Aorta (tissue), 5 donors: ENCODE measurements at regions not wholly inside any gene's neighbourhood (a gene's known extent, or its start where the extent isn't known, plus 50 kb on each side); places are given as distances from the start of the nearest gene placed in this dataset.
A peak's percentile ranks its signal among the peaks of the same experiment; 100 is the strongest.

Experiments
- ATAC-seq: fragments of 200-7000 bp; cut with Tn5 transposase; one replicate; pipeline ENCODE4 v1.9.1; 2022; ENCODE audit warnings: moderate library complexity; ENCODE audit not compliant: low FRiP score
- DNase-seq, 2 donors: peaks; one replicate each; pipeline ENCODE4 v3.0.0-alpha.2; 2020
- H3K27ac ChIP-seq, 2 donors: one replicate each; pipeline ENCODE4 v1.5.1; 2013; ENCODE audit warnings: low read length in 2 of 2, mild to moderate bottlenecking in 2 of 2, moderate library complexity in 2 of 2, control low read depth in 1 of 2, inconsistent platforms in 1 of 2, low read depth in 1 of 2
- H3K27me3 ChIP-seq, 2 donors: one replicate each; pipeline ENCODE4 v1.6.1; 2013; ENCODE audit warnings: control low read depth in 1 of 2, low read length in 1 of 2, mild to moderate bottlenecking in 1 of 2, moderate library complexity in 1 of 2; ENCODE audit not compliant: insufficient read depth in 2 of 2, control insufficient read depth in 1 of 2
- H3K36me3 ChIP-seq, 2 donors: one replicate each; pipeline ENCODE4 v1.6.1; 2013; ENCODE audit warnings: control low read depth in 1 of 2, low read length in 1 of 2, mild to moderate bottlenecking in 1 of 2; ENCODE audit not compliant: insufficient read depth in 2 of 2, control insufficient read depth in 1 of 2
- H3K4me1 ChIP-seq, 2 donors: one replicate each; pipeline ENCODE4 v1.6.1; 2013; ENCODE audit warnings: low read length in 2 of 2, control low read depth in 1 of 2, mild to moderate bottlenecking in 1 of 2, moderate library complexity in 1 of 2; ENCODE audit not compliant: insufficient read depth in 2 of 2, control insufficient read depth in 1 of 2
- H3K4me3 ChIP-seq, 2 donors: one replicate each; pipeline ENCODE4 v1.5.1; 2013; ENCODE audit warnings: low read length in 2 of 2, control low read depth in 1 of 2, mild to moderate bottlenecking in 1 of 2
- H3K9me3 ChIP-seq: one replicate; pipeline ENCODE4 v1.6.1; 2013; ENCODE audit warnings: mild to moderate bottlenecking, low read length; ENCODE audit not compliant: control insufficient read depth
- WGBS, 2 donors: extraction: QIAGEN DNeasy Blood & Tissue Kit; methylation state at CpG; one replicate each; pipeline ENCODE4 v1.1.7; 2013; 5-methylcytosine and 5-hydroxymethylcytosine counted together
- intact Hi-C, 2 donors: fragments of 100-400 bp; cut with DNase I; formaldehyde crosslinking; loops; one replicate each; pipeline versions ENCODE4 v1.14.2 to v1.15.0; 2022
- donor health status: healthy with polysubstance abuse.
- donor health status: Bipolar disorder and iron deficiency.
- donor health status: DM: no; HTN: no; CAD: no.
- donor health status: DM: no; HTN: no; CAD: no.
- donor health status: DM: yes; HTN: yes; CAD: no.

GRCh38 chr2:150097901-150098531, 389.5 kb downstream of the RND3 start:
- no peak overlapping the region for H3K4me3 ChIP-seq
- intact Hi-C loops = no loop called here
- H3K27me3 ChIP-seq = no peaks in the 10 kb centered on the region
- 89 to 91% methylated on average over 1 of the region's 1 CpG for WGBS, 2 donors
- H3K27ac ChIP-seq = no peak overlapping the region
- H3K36me3 ChIP-seq = no peaks in the 10 kb centered on the region
- DNase-seq (no peak), ATAC-seq (no peak)
- H3K9me3 ChIP-seq = no peaks in the 10 kb centered on the region
- H3K4me1 ChIP-seq = no peaks in the 10 kb centered on the region

DNA sequence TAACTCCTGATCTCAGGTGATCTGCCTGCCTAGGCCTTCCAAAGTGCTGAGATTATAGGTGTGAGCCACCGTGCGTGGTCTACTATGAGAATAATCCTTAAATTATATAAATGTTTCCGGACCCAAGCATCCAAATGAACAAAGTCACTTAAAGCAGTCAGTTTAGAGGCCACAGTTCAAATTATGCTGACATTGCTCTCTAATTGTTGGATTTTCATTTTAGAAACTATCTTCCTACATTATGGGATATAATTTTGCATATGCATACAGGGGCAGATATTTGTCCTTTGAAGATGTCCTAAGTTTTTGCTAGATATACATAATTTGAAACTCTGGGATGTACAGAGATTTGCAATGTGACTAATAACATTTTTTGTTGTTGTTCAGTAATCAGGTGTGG, 390.1 kb downstream of the RND3 start:
- no peaks in the 10 kb centered on the region for H3K4me1 ChIP-seq
- H3K4me3 ChIP-seq = no peak overlapping the region
- H3K27me3 ChIP-seq = no peaks in the 10 kb centered on the region
- H3K36me3 ChIP-seq = no peaks in the 10 kb centered on the region
- intact Hi-C loops = no loop called here
- no peak overlapping the region for H3K27ac ChIP-seq
- H3K9me3 ChIP-seq = no peaks in the 10 kb centered on the region
- ATAC-seq (no peak), DNase-seq (no peak)
- 97 to 99% methylated on average over 3 of the region's 3 CpGs for WGBS, 2 donors

- Histone ChIP-seq H3K4me1 (no peaks in the 10 kb centered on the region), H3K9me3 (no peaks in the 10 kb centered on the region), H3K27ac (no peak overlapping the region), H3K36me3 (no peaks in the 10 kb centered on the region), H3K4me3 (no peak overlapping the region), H3K27me3 (no peaks in the 10 kb centered on the region)
- intact Hi-C loops = no loop called here
- 13 to 20% methylated on average over 3 of the region's 3 CpGs for WGBS, 2 donors
- no peak for ATAC-seq
- no peak for DNase-seq
These were observed 391.9 kb downstream of the RND3 start for GRCh38 chr2:150095361-150096095.

DNA sequence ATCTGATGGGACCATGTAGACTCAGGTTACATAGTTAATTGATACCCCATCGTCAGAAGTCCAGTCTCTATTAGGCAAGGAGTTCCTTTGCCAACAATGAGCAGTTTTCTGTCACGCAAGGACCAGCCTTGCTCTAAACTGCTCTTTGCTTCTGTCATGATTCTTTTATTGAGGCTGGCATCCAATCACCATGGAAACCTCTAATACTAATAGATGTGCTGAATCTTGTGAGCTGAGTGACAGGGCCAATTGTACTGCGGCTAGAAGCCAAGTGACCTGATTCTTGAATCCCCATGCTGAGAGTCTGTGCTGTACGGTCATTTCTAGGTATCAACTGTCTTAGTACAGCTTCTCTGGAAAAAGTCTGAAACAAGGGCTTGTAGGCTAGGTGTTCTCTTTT, 395.6 kb downstream of the RND3 start:
- no peak for DNase-seq
- Histone ChIP-seq H3K27me3 (no peaks in the 10 kb centered on the region), H3K36me3 (no peaks in the 10 kb centered on the region), H3K27ac (no peak overlapping the region), H3K4me3 (no peak overlapping the region), H3K4me1 (no peaks in the 10 kb centered on the region), H3K9me3 (no peaks in the 10 kb centered on the region)
- no peak for ATAC-seq
- intact Hi-C loops = no loop called here
- WGBS, 2 donors = 93 to 95% methylated on average over 4 of the region's 4 CpGs

GRCh38 chr2:150090031-150090430, 397.4 kb downstream of the RND3 start:
- no peaks in the 10 kb centered on the region for H3K9me3 ChIP-seq
- no peaks in the 10 kb centered on the region for H3K36me3 ChIP-seq
- no peak for DNase-seq
- no peak overlapping the region for H3K4me3 ChIP-seq
- H3K27ac ChIP-seq = no peak overlapping the region
- no peak for ATAC-seq
- 94% methylated on average over 1 of the region's 1 CpG for WGBS, 2 donors
- H3K27me3 ChIP-seq = no peaks in the 10 kb centered on the region
- intact Hi-C loops = no loop called here
- H3K4me1 ChIP-seq = no peaks in the 10 kb centered on the region

GRCh38 chr2:150088538-150088937, 398.9 kb downstream of the RND3 start:
- no peaks in the 10 kb centered on the region for H3K36me3 ChIP-seq
- 78 to 83% methylated on average over 3 of the region's 3 CpGs for WGBS, 2 donors
- no peak overlapping the region for H3K4me3 ChIP-seq
- no peaks in the 10 kb centered on the region for H3K4me1 ChIP-seq
- H3K27me3 ChIP-seq = no peaks in the 10 kb centered on the region
- H3K9me3 ChIP-seq = no peaks in the 10 kb centered on the region
- no peak overlapping the region for H3K27ac ChIP-seq
- no peak for DNase-seq
- ATAC-seq = peak; percentile 26
- intact Hi-C loops = no loop called here

- DNase-seq (no peak), ATAC-seq (no peak)
- Histone ChIP-seq H3K9me3 (no peaks in the 10 kb centered on the region), H3K4me1 (no peaks in the 10 kb centered on the region), H3K27me3 (no peaks in the 10 kb centered on the region), H3K27ac (no peak overlapping the region), H3K36me3 (no peaks in the 10 kb centered on the region), H3K4me3 (no peak overlapping the region)
- WGBS, 2 donors = 98 to 99% methylated on average over 2 of the region's 2 CpGs
- intact Hi-C loops = no loop called here
These were observed 402.0 kb downstream of the RND3 start for GRCh38 chr2:150085478-150085877.

- DNase-seq (no peak), ATAC-seq (no peak)
- Histone ChIP-seq H3K4me1 (no peaks in the 10 kb centered on the region), H3K36me3 (no peaks in the 10 kb centered on the region), H3K4me3 (no peak overlapping the region), H3K9me3 (no peaks in the 10 kb centered on the region), H3K27ac (no peak overlapping the region), H3K27me3 (no peaks in the 10 kb centered on the region)
- 73 to 74% methylated on average over 4 of the region's 4 CpGs for WGBS, 2 donors
- intact Hi-C loops = no loop called here
These were observed 405.5 kb downstream of the RND3 start for GRCh38 chr2:150081775-150082481.

DNA sequence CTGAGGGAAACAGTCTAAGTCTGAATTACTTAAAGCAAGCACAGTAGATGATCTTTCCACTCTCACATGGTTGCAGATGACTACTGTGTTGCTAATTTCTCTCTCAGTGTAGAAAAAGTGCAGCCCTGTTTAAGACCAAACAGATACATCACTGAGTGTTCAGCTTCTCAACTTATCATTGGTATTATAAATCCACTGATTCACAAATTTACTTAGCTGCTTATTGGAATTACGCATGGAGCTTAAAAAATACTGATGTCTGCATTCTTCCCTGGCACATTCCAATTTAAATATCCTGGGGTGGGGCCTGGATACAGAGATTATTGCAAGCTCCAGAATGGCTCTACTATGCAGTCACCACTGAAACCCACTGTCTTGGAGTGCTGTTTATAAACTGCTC, 411.2 kb downstream of the RND3 start:
- H3K27me3 ChIP-seq = no peaks in the 10 kb centered on the region
- no peaks in the 10 kb centered on the region for H3K9me3 ChIP-seq
- intact Hi-C loops = no loop called here
- H3K36me3 ChIP-seq = no peaks in the 10 kb centered on the region
- ATAC-seq (no peak), DNase-seq (no peak)
- 76 to 77% methylated on average over 1 of the region's 1 CpG for WGBS, 2 donors
- no peak overlapping the region for H3K4me3 ChIP-seq
- H3K27ac ChIP-seq = no peak overlapping the region
- H3K4me1 ChIP-seq = no peaks in the 10 kb centered on the region
